GM18520 (cell line): ENCODE measurements at regions not wholly inside any gene's neighbourhood (a gene's known extent, or its start where the extent isn't known, plus 50 kb on each side); places are given as distances from the start of the nearest gene placed in this dataset.

Experiments
- ATAC-seq: cut with Tn5 transposase; IDR thresholded peaks from one replicate; pipeline ENCODE4 v1.9.1; 2021; ENCODE audit not compliant: unreplicated experiment

DNA sequence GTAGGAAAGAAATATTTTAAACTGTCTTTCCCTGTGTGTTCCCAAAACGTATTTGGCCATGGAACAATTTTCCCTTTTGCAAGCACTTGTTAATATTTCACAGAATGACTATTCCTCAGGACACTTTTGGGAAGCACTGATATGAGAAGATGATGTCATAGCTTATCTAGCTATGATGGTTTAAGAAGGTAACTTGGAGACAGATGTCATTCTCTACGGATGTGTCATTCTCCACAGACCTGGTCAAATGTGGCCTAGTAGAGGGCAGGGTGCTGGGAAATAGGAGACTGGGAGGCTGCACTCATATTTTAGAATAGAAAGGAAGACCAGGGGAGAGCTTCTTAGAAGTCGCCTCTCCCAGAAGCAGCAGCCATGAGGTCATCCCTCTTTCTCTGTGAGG, 220.7 kb upstream of the GLI3 start:
- ATAC-seq, result no peak

DNA sequence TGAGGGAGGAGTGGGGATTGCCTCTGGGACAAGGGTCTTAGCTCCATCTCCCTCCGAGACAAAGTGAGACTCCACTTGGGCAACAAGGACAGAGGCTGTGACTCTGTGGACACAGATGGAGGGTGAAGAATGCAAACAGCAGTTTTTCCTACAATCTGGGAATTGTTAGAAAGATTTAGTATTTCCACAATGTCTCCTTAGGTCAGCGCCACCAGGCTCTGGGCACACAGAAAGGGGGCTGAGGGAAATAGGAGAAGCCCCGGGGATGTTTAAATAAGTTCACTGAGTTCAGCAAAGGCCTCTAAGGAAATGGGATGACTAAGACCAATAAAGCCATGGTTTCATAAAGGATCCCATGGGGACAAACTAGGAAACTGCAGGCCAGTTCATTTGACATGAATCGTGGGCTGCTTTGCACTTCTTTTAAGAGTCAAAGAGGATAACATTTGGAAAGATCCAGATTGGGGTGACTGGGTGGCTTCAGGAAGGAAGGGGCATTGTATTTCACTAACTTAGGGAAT, 219.8 kb upstream of the GLI3 start:
- ATAC-seq, result no peak

DNA sequence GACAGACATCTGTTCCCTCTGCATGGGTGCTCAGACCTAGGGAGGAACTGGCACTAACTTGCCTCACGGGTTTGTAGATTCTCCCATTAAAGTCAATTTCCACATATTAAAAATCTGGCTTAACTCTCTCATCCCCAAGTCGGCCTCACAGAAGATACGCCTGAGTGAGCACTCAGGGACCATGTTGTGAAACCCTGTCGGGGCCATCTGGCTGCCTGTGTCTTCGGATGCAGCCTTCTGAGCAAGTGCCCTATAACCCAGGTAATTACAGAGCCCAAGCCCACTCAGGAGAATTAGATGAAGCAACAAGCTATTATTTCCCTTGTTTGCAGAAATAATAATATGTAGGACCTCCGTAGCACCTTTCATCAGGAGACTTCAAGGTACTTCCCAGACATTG, 219.3 kb upstream of the GLI3 start:
- ATAC-seq, result no peak

DNA sequence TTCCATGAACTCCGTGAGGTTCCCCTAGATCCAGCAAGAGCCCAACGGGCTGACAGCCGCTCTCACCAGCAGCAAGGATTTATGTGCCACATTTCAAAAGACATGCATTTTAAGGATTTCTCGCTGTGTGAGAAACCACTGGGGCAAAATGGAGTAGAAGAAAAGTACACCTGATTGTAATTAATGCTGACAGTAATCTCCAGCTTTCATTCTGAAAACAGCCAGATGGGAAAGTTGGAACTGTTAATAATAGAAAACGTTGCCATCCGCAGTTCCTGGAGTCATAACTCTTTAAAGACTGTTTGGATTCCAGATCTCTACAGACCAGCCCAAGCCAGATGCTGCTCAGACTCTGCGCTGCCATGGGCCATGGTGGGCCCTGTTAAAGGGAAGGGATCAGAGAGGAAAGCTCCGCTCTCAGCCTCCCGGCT, 216.9 kb upstream of the GLI3 start:
- ATAC-seq, result no peak

DNA sequence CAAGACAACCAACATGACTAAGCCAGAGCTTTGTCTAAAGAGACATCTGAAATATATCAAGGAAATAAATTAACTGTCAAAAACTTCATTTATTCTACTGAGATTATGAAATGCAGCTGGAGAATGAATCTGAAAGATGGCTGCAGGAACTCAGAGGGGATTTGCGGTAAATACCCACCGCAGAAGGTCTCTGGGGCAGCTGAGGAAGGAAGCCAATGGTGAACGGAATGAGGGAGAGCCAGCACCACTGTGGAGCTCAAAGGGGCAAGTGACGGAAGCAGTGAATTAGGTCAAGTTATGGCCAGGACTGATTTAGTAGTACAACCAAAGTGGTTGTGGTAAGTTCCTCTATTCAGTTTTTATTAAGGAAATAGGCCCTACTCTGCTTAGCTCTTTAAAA, 215.3 kb upstream of the GLI3 start:
- ATAC-seq, result no peak

DNA sequence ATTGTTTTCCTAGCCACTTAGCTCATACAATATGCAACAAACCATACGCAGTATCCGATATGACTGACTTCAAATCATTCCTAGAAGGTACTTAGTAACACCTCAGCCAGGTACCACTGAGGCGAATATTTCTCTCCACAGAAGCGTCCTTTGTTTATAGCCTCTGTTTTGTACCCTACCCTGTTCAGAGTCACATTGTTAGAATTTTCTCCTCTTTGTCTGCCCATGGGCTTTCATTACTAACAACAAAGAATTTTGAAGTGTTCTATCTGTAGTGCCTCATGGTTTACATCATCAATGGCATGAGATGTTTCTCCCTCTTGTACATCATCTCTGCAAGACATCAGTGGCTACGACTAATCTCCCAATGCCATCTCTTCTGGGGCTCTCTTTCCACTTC, 212.4 kb upstream of the GLI3 start:
- ATAC-seq, result no peak

DNA sequence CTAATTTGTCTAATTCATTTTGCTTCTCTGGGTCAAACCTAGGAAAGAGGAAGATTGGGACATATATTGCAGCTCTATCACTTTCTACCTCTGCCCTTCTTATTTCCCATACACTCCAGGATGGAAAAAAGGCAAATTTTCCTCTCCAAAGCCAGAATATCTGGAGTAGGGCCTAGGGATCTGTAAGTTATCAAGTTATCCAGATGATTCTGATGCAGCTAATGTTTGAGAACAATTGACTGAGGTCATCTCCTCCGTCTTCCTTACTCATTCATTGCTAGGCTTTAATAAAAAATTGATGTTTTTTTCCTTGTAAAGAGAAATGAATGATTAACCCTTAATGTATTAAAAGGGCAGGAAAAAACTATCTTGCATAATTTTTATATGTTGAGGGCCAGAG, 211.9 kb upstream of the GLI3 start:
- ATAC-seq, result no peak

DNA sequence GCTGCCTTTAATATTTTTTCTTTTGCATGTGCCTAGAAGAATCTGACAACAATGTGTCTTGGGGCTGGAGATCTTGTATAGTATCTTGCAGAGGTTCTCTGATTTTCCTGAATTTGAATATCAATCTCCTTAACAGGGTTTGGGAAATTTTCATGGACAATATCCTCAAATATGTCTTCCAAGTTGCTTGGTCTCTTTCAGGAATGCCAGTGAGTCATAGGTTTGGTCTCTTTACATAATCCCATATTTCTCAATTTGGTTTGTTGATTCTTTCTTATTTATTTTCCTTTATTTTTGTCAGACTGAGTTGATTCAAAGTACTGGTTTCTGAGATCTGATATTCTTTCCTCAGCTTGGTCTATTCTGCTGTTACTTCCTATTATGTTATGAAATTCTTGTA, 208.7 kb upstream of the GLI3 start:
- ATAC-seq, result no peak

DNA sequence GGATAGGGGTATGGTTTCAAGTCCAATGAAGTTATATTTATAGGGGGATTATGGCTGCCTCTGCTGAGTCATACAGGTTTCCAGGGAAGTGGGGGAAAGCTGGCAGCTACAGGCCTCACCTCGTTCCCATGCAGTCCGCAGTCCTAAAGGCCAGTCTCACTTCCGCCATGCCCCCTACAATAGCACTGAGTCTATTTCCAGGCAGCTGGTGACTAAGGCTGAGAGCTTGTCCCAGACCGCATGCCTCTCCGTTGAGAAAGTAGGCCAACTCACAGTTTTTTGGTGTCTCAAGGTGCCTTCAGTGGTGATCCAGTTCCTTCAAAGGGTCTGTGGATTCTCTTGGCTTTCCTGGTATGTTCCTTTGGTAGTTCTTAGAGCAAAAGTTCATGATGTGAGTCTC, 203.9 kb upstream of the GLI3 start:
- no peak for ATAC-seq

DNA sequence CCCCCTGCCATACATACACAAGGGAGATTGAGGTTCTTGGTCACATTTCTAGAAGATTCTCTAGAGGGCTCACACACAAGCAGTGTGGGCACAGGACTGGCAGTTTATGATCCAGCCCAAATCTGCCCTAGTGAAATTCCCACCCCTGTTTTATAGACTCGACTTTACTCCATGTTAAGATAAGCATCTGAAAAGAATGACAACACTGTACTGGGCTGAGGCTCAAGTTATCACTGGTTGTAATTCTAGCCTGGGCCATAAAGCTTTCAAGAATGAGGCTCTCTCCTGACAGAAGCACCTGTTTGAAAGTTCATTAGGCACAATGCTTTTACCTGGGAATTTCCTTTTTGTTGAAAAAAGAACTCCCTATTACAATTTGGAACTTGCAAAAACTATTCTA, 195.6 kb upstream of the GLI3 start:
- ATAC-seq, result no peak

DNA sequence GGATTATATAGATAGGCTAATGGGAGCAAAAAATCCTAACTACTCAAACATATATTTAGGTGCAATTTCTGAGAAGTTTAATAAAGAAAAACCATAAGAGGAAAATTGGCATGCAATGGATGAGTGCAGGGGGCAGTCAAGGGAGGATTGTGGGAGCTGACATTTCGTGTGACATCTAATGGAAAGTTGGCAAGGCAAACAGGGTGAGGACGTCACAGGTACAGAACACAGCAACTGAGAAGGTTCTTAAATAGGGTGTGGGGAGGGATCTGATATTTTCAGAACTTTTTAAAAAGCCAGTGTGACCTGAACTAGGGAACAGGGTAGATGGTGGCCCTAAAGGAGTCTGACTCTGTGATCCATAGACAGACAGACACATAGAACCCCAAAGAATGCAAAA, 194.9 kb upstream of the GLI3 start:
- no peak for ATAC-seq

DNA sequence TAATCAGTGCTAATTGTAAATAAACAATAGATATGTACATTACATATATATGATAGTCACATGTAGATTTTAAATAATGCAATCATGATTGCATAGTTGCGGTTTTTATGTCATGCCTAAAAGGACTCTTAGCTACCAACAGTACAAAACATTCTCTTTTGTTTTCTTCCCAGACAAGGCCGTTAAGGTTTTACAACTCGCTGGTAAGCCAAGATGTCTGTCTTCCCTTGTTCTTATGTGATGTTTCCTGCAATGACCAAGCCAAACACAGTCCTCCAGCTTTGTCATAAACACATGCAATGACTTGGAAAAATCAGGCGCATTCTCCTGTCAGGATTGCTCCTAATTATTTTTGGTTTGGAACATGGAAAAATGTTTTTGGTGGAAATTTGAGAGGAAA, 192.3 kb upstream of the GLI3 start:
- ATAC-seq, result no peak

DNA sequence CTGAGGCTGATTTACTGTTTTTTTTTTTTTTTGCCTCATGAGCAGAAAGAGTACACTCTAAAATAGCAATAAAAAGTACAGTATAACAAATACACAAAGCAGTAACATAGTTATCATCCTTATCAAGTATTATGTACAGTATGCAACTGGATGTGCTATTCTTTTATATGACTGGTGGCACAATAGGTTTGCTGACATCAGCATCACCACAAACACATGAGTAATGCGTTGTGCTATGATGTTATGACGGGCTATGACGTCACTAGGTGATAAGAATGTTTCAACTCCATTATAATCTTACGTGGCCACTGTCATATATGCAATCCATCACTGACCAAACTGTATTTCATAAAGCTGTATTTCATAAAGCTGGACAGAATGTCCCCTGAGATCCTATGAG, 189.2 kb upstream of the GLI3 start:
- ATAC-seq, result no peak

DNA sequence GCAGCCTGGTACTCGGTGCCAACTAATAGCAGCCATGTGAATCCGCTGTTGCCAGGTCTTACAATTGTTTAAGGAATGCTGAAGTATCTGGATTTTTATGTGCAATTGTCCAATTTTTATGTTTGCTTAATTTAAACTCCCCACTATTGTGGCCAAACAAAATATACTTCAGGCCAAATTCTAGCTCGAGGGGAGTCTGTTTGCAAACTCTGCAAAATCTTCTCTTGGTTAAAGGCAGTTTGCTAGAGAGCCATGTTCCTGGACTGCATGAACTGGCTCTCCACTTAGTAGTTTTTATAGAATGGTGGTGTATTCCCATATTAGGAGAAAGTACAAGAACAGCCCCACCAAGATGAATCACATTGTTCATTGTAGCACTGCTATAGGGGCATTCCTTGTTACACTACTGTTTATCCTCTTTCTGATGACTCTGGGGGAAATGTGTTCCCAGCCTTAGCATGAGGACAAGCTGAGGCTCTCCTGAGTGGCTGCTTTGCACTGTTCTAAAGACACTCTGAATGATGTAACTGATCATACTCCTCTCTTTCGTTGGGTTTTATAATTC, 178.0 kb upstream of the GLI3 start:
- no peak for ATAC-seq

DNA sequence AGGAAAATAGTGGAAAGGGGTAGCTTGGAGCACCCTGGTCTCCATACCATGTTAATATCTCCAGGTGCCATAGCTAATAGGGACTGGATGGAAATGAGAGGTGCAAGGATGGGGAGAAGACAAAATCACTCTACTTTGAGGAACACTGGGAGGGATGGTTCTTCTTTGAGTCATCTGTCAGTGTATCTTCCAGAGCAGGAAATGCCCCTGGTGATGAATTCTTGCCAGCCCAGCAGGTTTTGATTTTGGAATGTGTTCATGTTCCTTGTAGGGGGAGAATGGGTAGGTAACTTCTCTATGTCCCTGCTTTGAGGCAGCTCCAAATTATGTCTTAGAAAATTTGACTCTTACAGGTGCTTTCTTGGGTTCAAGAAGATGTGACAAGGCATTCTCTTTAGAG, 177.0 kb upstream of the GLI3 start:
- no peak for ATAC-seq

DNA sequence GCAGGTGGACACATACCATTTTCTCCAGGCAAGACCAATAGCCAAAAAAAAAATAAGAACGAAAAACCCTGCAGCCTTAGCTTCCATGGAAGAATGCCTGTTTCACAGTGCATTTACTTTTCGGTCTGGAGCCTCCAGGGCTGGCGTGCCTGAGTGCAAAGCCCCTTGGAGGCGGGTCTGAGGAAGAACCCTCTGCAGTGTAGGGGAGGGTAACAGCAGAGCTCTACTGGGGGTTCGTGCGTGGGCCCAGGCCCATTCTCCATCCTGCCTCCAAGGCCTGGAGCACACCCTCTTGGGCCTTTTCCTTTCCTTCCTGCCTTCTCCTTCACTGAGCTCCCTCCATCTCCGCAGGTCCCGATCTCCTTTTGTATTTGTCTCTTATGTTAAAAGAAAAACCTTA, 172.3 kb upstream of the GLI3 start:
- ATAC-seq, result no peak

DNA sequence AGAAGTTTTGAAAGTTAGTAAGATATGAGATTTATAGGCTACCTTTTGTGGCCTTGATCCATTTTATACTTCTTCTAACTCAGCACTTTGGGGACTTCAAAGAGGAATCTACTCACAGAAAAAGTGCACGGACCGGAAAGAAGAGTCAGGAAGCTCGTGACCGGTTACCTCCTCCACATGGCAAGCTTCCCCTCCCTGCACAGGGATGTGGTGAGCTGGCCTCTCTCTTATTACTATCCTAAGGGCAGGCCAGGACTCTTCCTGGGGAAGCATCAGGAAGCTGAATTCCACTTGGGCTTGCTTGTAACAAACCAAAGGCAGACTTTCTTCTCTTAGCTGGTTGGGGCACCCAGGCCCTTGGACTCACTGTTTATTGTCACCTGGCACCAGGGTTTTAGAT, 170.8 kb upstream of the GLI3 start:
- ATAC-seq, result no peak

DNA sequence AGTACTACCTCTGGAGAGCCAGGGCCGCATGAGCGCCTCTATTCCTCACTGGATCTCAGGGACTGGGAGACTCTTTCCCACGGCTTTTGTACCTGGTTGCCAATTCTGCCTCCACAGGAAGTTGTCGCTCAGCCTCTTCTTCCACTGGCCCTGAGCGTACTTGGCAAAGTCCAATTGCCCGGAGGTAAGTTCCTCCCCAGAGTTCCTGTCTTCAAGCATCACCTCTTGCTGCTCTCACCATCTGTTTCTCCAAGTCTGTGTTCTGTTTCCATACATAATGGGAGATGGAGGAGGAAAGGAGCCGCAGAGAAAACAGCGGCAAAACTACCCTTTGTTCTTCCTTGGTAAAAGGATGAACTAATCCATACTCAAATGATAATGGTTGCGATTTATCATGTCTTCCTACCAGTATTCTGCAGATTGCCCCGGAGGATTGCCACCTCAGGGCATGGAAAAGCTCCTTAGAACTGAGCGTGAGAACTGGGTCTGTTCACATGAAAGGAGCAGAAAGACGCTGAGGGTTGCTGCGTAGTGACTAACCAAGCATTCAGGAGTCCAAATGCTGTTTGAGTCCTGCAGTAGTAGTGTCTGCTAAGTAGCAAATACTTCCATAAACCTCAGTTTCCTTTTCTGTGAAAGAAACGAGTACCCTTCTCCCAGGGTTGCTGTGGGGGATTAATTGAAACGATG, 170.2 kb upstream of the GLI3 start:
- no peak for ATAC-seq

DNA sequence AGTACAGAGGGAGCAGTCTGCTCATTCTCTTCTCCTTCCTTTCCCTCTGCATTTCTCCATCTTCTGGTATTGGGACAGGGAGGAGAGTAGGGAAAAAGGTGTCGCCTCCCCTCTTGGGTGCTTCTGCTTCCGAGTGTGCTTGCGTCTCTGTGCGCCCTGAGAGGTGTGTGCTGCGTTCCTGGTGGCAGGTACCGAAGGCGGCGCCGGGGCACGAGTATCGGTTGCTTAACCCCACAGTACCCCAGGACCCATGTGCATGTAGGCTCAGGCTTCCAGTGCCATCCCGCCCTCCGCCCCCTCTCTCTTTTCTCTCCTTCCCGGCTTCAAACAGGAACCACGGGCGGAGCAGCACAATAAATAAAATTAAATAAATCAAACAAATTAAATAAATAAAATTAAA, 169.3 kb upstream of the GLI3 start:
- ATAC-seq, result no peak

DNA sequence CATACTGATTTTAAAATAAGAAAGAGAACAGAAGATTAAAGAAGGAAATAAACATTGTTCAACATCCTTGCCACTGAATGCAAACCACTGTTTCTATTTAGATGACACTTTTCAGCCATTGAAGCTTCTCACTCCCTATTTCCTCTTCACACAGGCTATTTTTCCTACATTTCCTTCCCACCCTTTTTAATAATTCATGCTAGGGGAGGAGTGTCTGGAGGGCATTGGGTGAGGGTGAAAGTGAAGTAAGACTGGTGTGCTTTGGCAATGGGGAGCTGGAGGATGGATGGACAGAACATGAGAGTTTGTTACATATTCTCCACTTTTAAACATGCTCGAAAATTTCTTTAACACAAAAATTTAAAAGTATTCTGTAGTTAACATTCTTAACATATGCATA, 168.8 kb upstream of the GLI3 start:
- ATAC-seq, result no peak

DNA sequence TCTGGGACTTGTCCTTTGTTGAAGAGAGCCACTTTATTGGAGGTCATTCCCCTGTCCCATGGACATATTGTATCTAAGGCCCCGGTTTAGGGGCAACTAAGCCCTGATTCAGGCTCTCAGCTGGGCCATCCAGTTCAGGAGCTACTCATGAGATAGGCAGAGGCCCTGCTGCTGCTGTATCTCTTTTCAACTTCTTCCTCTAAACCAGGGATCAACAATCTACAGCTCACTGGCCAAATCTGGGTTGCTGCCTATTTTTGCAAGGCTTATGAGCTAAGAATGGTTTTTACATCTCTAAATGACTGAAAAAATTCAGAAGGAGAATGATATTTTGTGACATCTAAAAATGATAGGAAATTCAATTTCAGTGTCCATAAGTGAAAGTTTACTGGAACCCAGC, 166.8 kb upstream of the GLI3 start:
- ATAC-seq, result no peak

DNA sequence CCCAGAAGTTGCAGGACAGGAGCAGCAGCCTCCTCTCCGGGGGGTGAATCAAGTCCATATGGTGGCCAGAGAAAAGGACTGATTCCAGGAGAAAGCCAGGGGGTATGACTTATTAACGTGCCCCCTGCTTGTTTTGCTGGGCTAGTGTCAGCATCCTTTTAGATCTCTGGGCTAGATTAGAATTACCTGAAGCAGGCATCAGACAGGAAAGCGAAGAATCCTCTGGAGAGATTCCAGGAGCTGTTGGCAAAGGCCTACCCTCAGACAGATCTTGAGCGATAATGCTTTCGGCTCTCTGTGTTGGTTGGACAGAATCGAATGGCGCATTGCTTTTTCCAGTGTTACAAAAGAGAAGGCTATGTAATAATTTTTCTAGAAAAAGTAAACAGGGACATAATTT, 164.0 kb upstream of the GLI3 start:
- no peak for ATAC-seq

DNA sequence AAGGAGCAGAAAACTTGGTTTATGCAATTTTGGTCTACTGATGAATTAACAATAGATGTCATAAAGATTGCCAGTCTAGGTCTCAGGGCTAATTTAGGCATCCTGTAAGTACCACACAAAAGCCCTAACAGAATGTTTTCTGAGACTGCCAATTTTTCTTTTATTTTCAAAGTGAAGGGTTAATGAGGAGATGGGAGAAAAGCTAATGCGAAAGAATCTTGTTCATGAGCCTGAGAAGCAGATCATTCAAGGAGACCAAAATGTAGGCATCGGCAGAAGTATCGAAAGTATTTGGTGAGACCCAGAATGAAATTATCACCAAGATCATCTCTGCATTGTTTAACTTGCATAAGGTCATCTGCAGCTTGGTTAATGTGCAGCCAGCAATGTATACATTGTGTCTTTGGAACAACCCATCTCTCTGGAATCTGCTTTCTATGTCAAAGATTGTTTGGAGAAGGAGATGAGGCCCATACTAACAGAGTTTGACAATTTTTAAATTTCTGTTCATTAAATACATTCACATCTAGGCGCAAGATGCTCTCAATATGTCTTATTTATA, 163.3 kb upstream of the GLI3 start:
- ATAC-seq, result no peak
